ENCODE measurements at regions not wholly inside any gene's neighbourhood (a gene's known extent, or its start where the extent isn't known, plus 50 kb on each side); places are given as distances from the start of the nearest gene placed in this dataset.
A peak's percentile ranks its signal among the peaks of the same experiment; 100 is the strongest.

DNA sequence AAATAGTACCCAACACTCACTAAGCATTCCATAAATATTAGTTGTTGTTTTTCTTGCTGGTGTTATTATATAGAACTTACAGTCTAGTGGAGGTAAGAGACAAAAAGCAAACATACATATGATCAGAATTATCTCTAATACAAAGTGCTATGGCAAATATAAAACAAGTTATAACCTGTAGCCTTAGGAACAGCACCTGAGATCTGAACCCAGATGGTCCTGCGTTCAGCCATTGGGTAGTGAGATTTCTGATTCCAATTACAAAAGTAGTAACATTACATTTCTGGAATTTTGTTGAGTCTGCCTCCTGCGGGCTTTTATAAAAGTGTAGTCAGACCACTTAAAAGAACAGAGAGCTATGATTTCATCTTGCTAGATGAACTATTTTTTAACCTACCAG lies 242.9 kb upstream of the ZNF462 start:
- ChIA-PET POLR2A (no interaction called here), CTCF (no interaction called here)
- H3K4me3 Mint-ChIP-seq, result no peak overlapping the region
- TF ChIP-seq JUN (CRISPR knock-in tag; IDR thresholded peaks at IDR 0.05), result no peak
- no peak for TF ChIP-seq NR1H2 (CRISPR knock-in tag; IDR thresholded peaks at IDR 0.05)
- TF ChIP-seq SP1 (CRISPR knock-in tag; conservative IDR thresholded peaks at IDR 0.05), result no peak
- TF ChIP-seq, protein P1, sequence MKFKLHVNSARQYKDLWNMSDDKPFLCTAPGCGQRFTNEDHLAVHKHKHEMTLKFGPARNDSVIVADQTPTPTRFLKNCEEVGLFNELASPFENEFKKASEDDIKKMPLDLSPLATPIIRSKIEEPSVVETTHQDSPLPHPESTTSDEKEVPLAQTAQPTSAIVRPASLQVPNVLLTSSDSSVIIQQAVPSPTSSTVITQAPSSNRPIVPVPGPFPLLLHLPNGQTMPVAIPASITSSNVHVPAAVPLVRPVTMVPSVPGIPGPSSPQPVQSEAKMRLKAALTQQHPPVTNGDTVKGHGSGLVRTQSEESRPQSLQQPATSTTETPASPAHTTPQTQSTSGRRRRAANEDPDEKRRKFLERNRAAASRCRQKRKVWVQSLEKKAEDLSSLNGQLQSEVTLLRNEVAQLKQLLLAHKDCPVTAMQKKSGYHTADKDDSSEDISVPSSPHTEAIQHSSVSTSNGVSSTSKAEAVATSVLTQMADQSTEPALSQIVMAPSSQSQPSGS (CRISPR knock-in tag; IDR thresholded peaks at IDR 0.05; ENCODE audit: borderline replicate concordance, low read depth), result no peak
- no peak for TF ChIP-seq EMX1 (CRISPR knock-in tag; IDR thresholded peaks at IDR 0.05)
- no peaks in the 10 kb centered on the region for H3K9me3 Mint-ChIP-seq
- peaks cover 6% of the 10 kb centered on the region for H3K27me3 Mint-ChIP-seq (ENCODE audit: low read depth)
- no peak for DNase-seq (ENCODE audit: low spot score)
- peaks cover 45% of the 10 kb centered on the region for H3K4me1 Mint-ChIP-seq
- H3K27ac Mint-ChIP-seq, result no peak overlapping the region
- no peak for ATAC-seq
- H3K36me3 Mint-ChIP-seq, result no peaks in the 10 kb centered on the region

DNA sequence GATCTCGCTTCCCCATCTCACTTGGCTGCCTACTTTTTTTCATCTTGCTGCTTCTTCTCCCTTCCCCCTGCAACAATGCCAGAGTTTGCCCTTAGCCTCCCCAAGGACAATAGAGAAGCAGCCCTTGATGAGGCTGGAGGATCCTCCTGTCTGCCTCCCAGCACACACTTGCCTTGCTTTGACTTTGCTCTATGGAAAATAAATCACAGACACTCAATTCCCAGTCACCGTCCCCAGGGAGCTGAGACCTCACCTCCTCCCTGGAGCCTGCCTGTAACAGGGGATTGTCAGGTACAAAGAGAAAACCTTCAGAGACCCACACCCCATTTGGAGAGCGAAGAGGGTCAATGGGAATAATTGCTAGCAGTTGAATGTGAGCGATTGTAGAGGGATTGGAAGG lies 242.1 kb upstream of the ZNF462 start:
- POLR2A ChIA-PET, result interaction anchor here (0.5 kb wide), 1 partner anchor 343 kb away, joined by 3 read pairs; no protein-coding TSS in a partner anchor
- Mint-ChIP-seq H3K4me1 (peaks cover 43% of the 10 kb centered on the region), H3K9me3 (no peaks in the 10 kb centered on the region), H3K27ac (no peak overlapping the region), H3K36me3 (no peaks in the 10 kb centered on the region), H3K27me3 (ENCODE audit: low read depth) (peaks cover 6% of the 10 kb centered on the region), H3K4me3 (peak overlapping the region; percentile 14; the same call in 1 of the 2 replicates)
- DNase-seq (ENCODE audit: low spot score) (no peak), ATAC-seq (peak; percentile 19)
- CTCF ChIA-PET, result interaction anchor here (1.1 to 2.2 kb wide), 2 partner anchors 18 to 336 kb away, joined by 3 to 10 read pairs; no protein-coding TSS in a partner anchor
- TF ChIP-seq EMX1 (CRISPR knock-in tag; IDR thresholded peaks at IDR 0.05), result no peak
- TF ChIP-seq, protein P2, sequence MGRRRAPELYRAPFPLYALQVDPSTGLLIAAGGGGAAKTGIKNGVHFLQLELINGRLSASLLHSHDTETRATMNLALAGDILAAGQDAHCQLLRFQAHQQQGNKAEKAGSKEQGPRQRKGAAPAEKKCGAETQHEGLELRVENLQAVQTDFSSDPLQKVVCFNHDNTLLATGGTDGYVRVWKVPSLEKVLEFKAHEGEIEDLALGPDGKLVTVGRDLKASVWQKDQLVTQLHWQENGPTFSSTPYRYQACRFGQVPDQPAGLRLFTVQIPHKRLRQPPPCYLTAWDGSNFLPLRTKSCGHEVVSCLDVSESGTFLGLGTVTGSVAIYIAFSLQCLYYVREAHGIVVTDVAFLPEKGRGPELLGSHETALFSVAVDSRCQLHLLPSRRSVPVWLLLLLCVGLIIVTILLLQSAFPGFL (CRISPR knock-in tag; IDR thresholded peaks at IDR 0.05; ENCODE audit: borderline replicate concordance), result no peak
- no peak for TF ChIP-seq TEAD4 (CRISPR knock-in tag; IDR thresholded peaks at IDR 0.05)
- TF ChIP-seq NFATC4 (CRISPR knock-in tag; IDR thresholded peaks at IDR 0.05), result no peak
- TF ChIP-seq, protein P1 (CRISPR knock-in tag; IDR thresholded peaks at IDR 0.05; ENCODE audit: borderline replicate concordance, low read depth), result no peak
- TF ChIP-seq, protein P3, sequence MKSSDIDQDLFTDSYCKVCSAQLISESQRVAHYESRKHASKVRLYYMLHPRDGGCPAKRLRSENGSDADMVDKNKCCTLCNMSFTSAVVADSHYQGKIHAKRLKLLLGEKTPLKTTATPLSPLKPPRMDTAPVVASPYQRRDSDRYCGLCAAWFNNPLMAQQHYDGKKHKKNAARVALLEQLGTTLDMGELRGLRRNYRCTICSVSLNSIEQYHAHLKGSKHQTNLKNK (CRISPR knock-in tag; IDR thresholded peaks at IDR 0.05), result no peak
- TF ChIP-seq ZNF396 (CRISPR knock-in tag; IDR thresholded peaks at IDR 0.05; ENCODE audit: borderline replicate concordance), result no peak
- no peak for TF ChIP-seq GABPB1 (CRISPR knock-in tag; IDR thresholded peaks at IDR 0.05)
- no peak for TF ChIP-seq JAZF1 (CRISPR knock-in tag; IDR thresholded peaks at IDR 0.05)
- TF ChIP-seq TCF7 (CRISPR knock-in tag; IDR thresholded peaks at IDR 0.05; ENCODE audit: low read depth), result no peak
- no peak for TF ChIP-seq MXD4 (CRISPR knock-in tag; IDR thresholded peaks at IDR 0.05; ENCODE audit: borderline replicate concordance)
- no peak for TF ChIP-seq CREM (CRISPR knock-in tag; IDR thresholded peaks at IDR 0.05)
- TF ChIP-seq ZNF121 (CRISPR knock-in tag; IDR thresholded peaks at IDR 0.05), result no peak
- TF ChIP-seq SP1 (CRISPR knock-in tag; conservative IDR thresholded peaks at IDR 0.05), result no peak

DNA sequence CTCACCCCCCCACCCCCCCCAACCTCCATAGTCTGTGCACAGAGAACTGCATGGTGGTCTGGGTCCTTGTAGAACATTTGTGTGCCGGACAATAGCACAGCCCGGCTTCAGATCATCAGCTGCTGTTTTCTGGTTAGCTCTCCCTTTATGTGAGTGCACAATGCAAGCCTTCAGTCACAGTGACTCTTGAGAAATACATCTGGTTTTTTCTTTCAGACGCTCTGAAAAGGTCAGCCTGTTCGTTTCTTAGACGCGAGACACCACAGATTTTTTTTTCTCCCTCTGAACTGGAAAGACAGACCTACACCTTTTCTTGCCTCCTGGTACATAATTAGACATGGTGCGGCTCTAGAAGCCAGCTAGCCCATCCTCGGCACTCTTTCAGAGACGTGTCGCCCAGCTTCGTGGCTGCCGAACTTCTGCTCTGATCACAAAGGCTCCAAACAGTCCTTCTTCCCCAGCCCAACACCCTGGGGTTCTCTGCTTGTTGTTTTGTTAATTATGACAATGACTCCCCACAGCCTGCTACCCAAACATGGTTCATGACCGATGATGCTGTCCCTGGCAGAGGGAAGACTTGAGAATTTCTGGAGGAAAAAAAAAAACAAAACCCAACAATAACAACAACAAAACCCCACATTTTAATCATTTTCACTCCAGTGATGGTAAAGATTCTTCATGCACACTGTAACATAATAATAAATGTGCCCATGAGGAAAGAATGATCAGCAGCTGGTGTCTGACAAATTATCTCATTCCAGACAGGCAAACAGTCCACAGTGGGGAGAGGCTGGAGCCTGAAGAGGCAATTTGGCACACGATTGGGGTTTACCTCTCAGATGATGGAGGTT lies 241.4 kb upstream of the ZNF462 start:
- no peaks in the 10 kb centered on the region for H3K36me3 Mint-ChIP-seq
- no peaks in the 10 kb centered on the region for H3K9me3 Mint-ChIP-seq
- H3K27ac Mint-ChIP-seq, result peak overlapping the region; percentile 75
- ChIA-PET POLR2A (interaction anchor here (0.5 kb wide), 1 partner anchor 344 kb away, joined by 3 read pairs; no protein-coding TSS in a partner anchor), CTCF (interaction anchor here (1.1 to 2.2 kb wide), 2 partner anchors 18 to 337 kb away, joined by 3 to 10 read pairs; no protein-coding TSS in a partner anchor)
- TF ChIP-seq MYBL2 (CRISPR knock-in tag; IDR thresholded peaks at IDR 0.05) (no peak), CREM (CRISPR knock-in tag; IDR thresholded peaks at IDR 0.05) (0 out of 2 replicates have a peak, but pooled peaks have one; percentile 32), FOXP1 (CRISPR knock-in tag; IDR thresholded peaks at IDR 0.05; ENCODE audit: borderline replicate concordance) (no peak), NR1H2 (CRISPR knock-in tag; IDR thresholded peaks at IDR 0.05) (no peak)
- TF ChIP-seq, protein P4, sequence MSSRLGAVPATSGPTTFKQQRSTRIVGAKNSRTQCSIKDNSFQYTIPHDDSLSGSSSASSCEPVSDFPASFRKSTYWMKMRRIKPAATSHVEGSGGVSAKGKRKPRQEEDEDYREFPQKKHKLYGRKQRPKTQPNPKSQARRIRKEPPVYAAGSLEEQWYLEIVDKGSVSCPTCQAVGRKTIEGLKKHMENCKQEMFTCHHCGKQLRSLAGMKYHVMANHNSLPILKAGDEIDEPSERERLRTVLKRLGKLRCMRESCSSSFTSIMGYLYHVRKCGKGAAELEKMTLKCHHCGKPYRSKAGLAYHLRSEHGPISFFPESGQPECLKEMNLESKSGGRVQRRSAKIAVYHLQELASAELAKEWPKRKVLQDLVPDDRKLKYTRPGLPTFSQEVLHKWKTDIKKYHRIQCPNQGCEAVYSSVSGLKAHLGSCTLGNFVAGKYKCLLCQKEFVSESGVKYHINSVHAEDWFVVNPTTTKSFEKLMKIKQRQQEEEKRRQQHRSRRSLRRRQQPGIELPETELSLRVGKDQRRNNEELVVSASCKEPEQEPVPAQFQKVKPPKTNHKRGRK (CRISPR knock-in tag; IDR thresholded peaks at IDR 0.05; ENCODE audit: borderline replicate concordance), result no peak
- peak overlapping the region; percentile 39 for H3K4me3 Mint-ChIP-seq
- H3K27me3 Mint-ChIP-seq (ENCODE audit: low read depth), result peaks cover 6% of the 10 kb centered on the region
- peaks cover 39% of the 10 kb centered on the region for H3K4me1 Mint-ChIP-seq
- DNase-seq (ENCODE audit: low spot score), result peak; percentile 20
- ATAC-seq, result peak; percentile 83

Measured in WTC11 (cell line).